WTC11 (cell line): ENCODE measurements at regions not wholly inside any gene's neighbourhood (a gene's known extent, or its start where the extent isn't known, plus 50 kb on each side); places are given as distances from the start of the nearest gene placed in this dataset.

Source experiments
- CREB1 ChIP-seq: sonication (generic); formaldehyde crosslinking; IDR thresholded peaks from 2 replicates; pipeline ENCODE4 v1.8.0; 2023; ENCODE audit warnings: mild to moderate bottlenecking, missing genetic modification reagents
- JUN ChIP-seq: sonication (generic); formaldehyde crosslinking; IDR thresholded peaks from 2 replicates; pipeline ENCODE4 v1.8.0; 2023; ENCODE audit warnings: mild to moderate bottlenecking, missing genetic modification reagents
- NFE2L1 ChIP-seq: sonication (generic); formaldehyde crosslinking; IDR thresholded peaks from 2 replicates; pipeline ENCODE4 v1.8.1; 2023; ENCODE audit warnings: missing genetic modification reagents
- NR1H2 ChIP-seq: sonication (generic); formaldehyde crosslinking; IDR thresholded peaks from 2 replicates; pipeline ENCODE4 v1.9.0; 2021; ENCODE audit warnings: mild to moderate bottlenecking, moderate library complexity, missing genetic modification reagents
- TP53 ChIP-seq: sonication (generic); formaldehyde crosslinking; IDR thresholded peaks from 2 replicates; pipeline ENCODE4 v1.8.1; 2023; ENCODE audit warnings: mild to moderate bottlenecking, missing genetic modification reagents
- TF ChIP-seq, protein P1 (sequence below): sonication (generic); formaldehyde crosslinking; IDR thresholded peaks from 2 replicates; pipeline ENCODE4 v1.8.0; 2022; ENCODE audit warnings: mild to moderate bottlenecking, missing genetic modification reagents
- TF ChIP-seq, protein P2 (sequence below): sonication (generic); formaldehyde crosslinking; conservative IDR thresholded peaks from 2 replicates; pipeline ENCODE4 v1.8.1; 2022; ENCODE audit warnings: mild to moderate bottlenecking, missing genetic modification reagents
- TF ChIP-seq, protein P3 (sequence below): sonication (generic); formaldehyde crosslinking; IDR thresholded peaks from 2 replicates; pipeline ENCODE4 v1.8.1; 2023; ENCODE audit warnings: mild to moderate bottlenecking, missing genetic modification reagents, borderline replicate concordance
- TF ChIP-seq, protein P4 (sequence below): fragments of 200-600 bp; IDR thresholded peaks from 2 replicates; pipeline ENCODE4 v1.8.0; 2022; ENCODE audit warnings: antibody characterized with exemption
- TF ChIP-seq, protein P5 (sequence below): sonication (generic); formaldehyde crosslinking; IDR thresholded peaks from 2 replicates; pipeline ENCODE4 v1.8.1; 2022; ENCODE audit warnings: missing genetic modification reagents, borderline replicate concordance
- TF ChIP-seq, protein P6 (sequence below): sonication (generic); formaldehyde crosslinking; IDR thresholded peaks from 2 replicates; pipeline ENCODE4 v1.8.1; 2022; ENCODE audit warnings: low read depth, mild to moderate bottlenecking, moderate library complexity, missing genetic modification reagents, borderline replicate concordance

DNA sequence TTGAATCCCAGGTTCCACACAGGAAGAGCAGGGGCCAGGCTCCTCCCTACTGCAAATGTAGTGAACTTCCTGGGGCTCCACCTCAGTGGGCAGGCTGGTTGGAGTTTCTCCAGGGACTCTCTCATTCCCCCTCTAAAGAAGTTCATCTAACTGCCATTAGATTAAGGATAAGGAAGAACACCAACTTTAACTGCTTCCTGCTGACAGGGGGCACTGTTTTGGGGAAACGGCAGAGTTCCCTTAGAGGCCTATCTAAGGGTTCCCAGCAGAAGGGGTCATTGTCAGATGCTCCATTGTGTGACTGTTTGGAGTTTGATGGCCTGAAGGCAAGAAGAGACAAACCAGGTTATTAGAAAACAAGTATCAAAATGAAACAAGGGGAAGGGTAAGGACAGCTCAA lies 2159.7 kb upstream of the PIK3C3 start:
- TF ChIP-seq JUN (CRISPR knock-in tag): no peak
- TF ChIP-seq, protein P1, sequence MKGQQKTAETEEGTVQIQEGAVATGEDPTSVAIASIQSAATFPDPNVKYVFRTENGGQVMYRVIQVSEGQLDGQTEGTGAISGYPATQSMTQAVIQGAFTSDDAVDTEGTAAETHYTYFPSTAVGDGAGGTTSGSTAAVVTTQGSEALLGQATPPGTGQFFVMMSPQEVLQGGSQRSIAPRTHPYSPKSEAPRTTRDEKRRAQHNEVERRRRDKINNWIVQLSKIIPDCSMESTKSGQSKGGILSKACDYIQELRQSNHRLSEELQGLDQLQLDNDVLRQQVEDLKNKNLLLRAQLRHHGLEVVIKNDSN (CRISPR knock-in tag): no peak
- TF ChIP-seq NFE2L1 (CRISPR knock-in tag): no peak
- TF ChIP-seq NR1H2 (CRISPR knock-in tag): no peak
- TF ChIP-seq, protein P2, sequence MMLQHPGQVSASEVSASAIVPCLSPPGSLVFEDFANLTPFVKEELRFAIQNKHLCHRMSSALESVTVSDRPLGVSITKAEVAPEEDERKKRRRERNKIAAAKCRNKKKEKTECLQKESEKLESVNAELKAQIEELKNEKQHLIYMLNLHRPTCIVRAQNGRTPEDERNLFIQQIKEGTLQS (CRISPR knock-in tag): no peak
- TF ChIP-seq, protein P3, sequence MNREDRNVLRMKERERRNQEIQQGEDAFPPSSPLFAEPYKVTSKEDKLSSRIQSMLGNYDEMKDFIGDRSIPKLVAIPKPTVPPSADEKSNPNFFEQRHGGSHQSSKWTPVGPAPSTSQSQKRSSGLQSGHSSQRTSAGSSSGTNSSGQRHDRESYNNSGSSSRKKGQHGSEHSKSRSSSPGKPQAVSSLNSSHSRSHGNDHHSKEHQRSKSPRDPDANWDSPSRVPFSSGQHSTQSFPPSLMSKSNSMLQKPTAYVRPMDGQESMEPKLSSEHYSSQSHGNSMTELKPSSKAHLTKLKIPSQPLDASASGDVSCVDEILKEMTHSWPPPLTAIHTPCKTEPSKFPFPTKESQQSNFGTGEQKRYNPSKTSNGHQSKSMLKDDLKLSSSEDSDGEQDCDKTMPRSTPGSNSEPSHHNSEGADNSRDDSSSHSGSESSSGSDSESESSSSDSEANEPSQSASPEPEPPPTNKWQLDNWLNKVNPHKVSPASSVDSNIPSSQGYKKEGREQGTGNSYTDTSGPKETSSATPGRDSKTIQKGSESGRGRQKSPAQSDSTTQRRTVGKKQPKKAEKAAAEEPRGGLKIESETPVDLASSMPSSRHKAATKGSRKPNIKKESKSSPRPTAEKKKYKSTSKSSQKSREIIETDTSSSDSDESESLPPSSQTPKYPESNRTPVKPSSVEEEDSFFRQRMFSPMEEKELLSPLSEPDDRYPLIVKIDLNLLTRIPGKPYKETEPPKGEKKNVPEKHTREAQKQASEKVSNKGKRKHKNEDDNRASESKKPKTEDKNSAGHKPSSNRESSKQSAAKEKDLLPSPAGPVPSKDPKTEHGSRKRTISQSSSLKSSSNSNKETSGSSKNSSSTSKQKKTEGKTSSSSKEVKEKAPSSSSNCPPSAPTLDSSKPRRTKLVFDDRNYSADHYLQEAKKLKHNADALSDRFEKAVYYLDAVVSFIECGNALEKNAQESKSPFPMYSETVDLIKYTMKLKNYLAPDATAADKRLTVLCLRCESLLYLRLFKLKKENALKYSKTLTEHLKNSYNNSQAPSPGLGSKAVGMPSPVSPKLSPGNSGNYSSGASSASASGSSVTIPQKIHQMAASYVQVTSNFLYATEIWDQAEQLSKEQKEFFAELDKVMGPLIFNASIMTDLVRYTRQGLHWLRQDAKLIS: no peak
- TF ChIP-seq, protein P4, sequence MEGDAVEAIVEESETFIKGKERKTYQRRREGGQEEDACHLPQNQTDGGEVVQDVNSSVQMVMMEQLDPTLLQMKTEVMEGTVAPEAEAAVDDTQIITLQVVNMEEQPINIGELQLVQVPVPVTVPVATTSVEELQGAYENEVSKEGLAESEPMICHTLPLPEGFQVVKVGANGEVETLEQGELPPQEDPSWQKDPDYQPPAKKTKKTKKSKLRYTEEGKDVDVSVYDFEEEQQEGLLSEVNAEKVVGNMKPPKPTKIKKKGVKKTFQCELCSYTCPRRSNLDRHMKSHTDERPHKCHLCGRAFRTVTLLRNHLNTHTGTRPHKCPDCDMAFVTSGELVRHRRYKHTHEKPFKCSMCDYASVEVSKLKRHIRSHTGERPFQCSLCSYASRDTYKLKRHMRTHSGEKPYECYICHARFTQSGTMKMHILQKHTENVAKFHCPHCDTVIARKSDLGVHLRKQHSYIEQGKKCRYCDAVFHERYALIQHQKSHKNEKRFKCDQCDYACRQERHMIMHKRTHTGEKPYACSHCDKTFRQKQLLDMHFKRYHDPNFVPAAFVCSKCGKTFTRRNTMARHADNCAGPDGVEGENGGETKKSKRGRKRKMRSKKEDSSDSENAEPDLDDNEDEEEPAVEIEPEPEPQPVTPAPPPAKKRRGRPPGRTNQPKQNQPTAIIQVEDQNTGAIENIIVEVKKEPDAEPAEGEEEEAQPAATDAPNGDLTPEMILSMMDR: no peak
- TF ChIP-seq, protein P5, sequence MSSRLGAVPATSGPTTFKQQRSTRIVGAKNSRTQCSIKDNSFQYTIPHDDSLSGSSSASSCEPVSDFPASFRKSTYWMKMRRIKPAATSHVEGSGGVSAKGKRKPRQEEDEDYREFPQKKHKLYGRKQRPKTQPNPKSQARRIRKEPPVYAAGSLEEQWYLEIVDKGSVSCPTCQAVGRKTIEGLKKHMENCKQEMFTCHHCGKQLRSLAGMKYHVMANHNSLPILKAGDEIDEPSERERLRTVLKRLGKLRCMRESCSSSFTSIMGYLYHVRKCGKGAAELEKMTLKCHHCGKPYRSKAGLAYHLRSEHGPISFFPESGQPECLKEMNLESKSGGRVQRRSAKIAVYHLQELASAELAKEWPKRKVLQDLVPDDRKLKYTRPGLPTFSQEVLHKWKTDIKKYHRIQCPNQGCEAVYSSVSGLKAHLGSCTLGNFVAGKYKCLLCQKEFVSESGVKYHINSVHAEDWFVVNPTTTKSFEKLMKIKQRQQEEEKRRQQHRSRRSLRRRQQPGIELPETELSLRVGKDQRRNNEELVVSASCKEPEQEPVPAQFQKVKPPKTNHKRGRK (CRISPR knock-in tag): no peak
- TF ChIP-seq, protein P6, sequence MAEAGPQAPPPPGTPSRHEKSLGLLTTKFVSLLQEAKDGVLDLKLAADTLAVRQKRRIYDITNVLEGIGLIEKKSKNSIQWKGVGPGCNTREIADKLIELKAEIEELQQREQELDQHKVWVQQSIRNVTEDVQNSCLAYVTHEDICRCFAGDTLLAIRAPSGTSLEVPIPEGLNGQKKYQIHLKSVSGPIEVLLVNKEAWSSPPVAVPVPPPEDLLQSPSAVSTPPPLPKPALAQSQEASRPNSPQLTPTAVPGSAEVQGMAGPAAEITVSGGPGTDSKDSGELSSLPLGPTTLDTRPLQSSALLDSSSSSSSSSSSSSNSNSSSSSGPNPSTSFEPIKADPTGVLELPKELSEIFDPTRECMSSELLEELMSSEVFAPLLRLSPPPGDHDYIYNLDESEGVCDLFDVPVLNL (CRISPR knock-in tag): no peak
- no peak for TF ChIP-seq TP53 (CRISPR knock-in tag)
- no peak for TF ChIP-seq CREB1
